ENCODE measurements at regions not wholly inside any gene's neighbourhood (a gene's known extent, or its start where the extent isn't known, plus 50 kb on each side); places are given as distances from the start of the nearest gene placed in this dataset.

- WGBS, 2 donors, result 92 to 100% methylated on average over 1 of the region's 1 CpG
- ATAC-seq (no peak), DNase-seq (no peak), FAIRE-seq (no peak)
- no peak overlapping the region for H3K4me3 ChIP-seq
- H3K27ac ChIP-seq, result no peak overlapping the region
- TF ChIP-seq CTCF (IDR thresholded peaks at IDR 0.05), result no peak
- H3K36me3 ChIP-seq, result no peaks in the 10 kb centered on the region
- no peaks in the 10 kb centered on the region for H3K27me3 ChIP-seq
- intact Hi-C loops (cut with DNase I), result no loop called here
- no peaks in the 10 kb centered on the region for H3K9me3 ChIP-seq
- H3K4me1 ChIP-seq, result no peaks in the 10 kb centered on the region
Observed at GRCh38 chr7:153399554-153399940, 640.0 kb downstream of the ACTR3B start.

- no peak for ATAC-seq
- no peak for FAIRE-seq
- Histone ChIP-seq H3K4me1 (no peaks in the 10 kb centered on the region), H3K9me3 (no peaks in the 10 kb centered on the region), H3K4me3 (no peak overlapping the region), H3K27me3 (no peaks in the 10 kb centered on the region), H3K27ac (no peak overlapping the region), H3K36me3 (no peaks in the 10 kb centered on the region)
- intact Hi-C loops (cut with DNase I), result no loop called here
- WGBS, 2 donors, result 85 to 87% methylated on average over 19 of the region's 19 CpGs
- TF ChIP-seq CTCF (IDR thresholded peaks at IDR 0.05), result no peak
- DNase-seq, result no peak
Observed at GRCh38 chr7:153400735-153401593, 641.4 kb downstream of the ACTR3B start.

DNA sequence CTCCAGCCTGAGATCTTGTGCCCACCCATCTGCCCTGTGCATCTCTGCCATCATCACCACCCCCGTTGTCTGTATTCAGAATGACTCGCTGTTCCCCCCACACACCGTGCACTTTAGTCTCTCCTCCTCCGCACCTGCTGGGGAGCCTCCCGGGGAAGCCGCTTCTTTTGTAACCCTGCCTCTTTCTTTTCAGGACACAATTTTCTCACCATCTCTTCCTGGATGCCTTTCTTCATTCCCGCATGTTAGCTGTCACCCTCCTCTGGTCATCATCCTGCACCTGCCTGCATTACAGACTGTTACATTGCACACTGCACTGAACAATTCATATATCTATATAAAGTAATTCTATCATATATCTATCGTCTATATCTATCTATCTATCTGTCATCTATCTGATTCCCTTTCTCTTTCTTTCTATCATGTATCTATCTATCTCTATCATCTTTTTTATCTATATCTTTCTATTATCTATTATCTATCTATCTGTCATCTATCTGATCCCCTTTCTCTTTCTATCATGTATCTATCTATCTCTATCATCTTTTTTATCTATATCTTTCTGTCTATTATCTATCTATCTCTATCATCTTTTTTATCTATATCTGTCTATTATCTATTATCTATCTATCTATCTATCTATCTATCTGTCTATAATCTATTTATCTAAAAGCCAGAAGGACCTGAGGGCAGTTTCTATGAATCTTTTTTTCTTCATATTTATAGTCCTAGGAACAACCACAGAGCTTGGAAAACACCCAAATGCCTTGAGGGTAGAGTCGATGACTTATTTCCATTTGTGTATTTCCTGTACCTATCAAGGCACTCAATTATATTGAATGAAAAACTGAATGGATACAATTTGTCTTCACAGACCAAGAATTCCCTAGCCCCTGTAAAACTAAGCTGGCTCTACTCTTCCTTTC lies 642.5 kb downstream of the ACTR3B start:
- Histone ChIP-seq H3K9me3 (no peaks in the 10 kb centered on the region), H3K36me3 (no peaks in the 10 kb centered on the region), H3K4me1 (no peaks in the 10 kb centered on the region), H3K27ac (no peak overlapping the region), H3K27me3 (no peaks in the 10 kb centered on the region), H3K4me3 (no peak overlapping the region)
- no peak for ATAC-seq
- no peak for TF ChIP-seq CTCF (IDR thresholded peaks at IDR 0.05)
- DNase-seq, result no peak
- 87 to 88% methylated on average over 9 of the region's 9 CpGs for WGBS, 2 donors
- FAIRE-seq, result no peak
- intact Hi-C loops (cut with DNase I), result no loop called here

DNA sequence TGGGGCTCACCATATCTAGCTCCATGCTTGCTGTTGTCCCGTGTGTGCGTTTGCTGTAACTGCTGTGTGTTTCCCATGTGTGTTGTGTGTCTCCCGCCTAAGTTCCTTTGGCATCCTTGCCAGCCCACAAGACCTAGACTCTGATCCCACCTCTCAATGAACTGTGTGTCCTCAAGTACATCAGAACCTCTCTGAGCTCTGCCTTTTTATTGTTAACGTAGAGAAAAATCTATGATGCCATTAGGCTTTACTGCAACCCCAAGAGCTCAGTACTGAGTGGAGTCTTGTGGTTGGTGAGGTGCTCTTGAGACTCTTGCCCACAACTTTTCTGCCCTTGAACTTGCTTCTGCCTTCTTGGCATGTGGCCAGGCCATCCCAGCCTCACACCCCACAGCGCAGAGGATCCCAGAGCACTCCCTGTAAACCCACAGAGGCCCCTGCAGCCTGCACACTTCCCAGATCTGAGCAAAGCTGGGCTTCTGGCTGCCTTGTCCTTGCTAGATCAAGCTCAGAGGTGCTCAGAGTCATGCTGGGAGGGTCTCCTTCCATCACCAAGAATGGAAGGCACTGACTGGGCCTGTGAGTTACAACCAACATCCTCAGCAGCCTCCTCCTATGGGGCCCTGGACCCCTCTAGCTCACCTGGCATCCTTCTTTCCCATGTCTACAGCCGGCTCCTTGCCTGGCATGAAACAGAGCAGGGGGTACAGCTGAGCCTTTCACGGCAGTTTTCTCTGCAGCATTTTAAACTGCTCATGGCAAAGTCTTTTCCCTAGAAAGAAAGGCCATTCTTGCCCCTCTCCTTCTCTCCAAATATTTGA lies 643.4 kb downstream of the ACTR3B start:
- Histone ChIP-seq H3K9me3 (no peaks in the 10 kb centered on the region), H3K36me3 (no peaks in the 10 kb centered on the region), H3K4me1 (no peaks in the 10 kb centered on the region), H3K27me3 (no peaks in the 10 kb centered on the region), H3K4me3 (no peak overlapping the region), H3K27ac (no peak overlapping the region)
- WGBS, 2 donors, result 86 to 88% methylated on average over 7 of the region's 7 CpGs
- ATAC-seq, result no peak
- FAIRE-seq, result no peak
- DNase-seq, result no peak
- intact Hi-C loops (cut with DNase I), result no loop called here
- no peak for TF ChIP-seq CTCF (IDR thresholded peaks at IDR 0.05)

Data from pancreas (tissue), 10 donors.